Neural progenitor cell (in vitro differentiated cells): ENCODE measurements at regions not wholly inside any gene's neighbourhood (a gene's known extent, or its start where the extent isn't known, plus 50 kb on each side); places are given as distances from the start of the nearest gene placed in this dataset.

ENCODE experiments used
- DNase-seq: peaks from one replicate; pipeline ENCODE4 v3.0.0-alpha.2; 2016; ENCODE audit warnings: low spot score
- H2AFZ ChIP-seq: fragments of 200-600 bp; sonication (generic); replicated peaks from 2 replicates; pipeline ENCODE4 v1.6.1; 2016; ENCODE audit warnings: antibody characterized with exemption
- H3F3A ChIP-seq: fragments of 200-600 bp; sonication (generic); 2 replicates; pipeline ENCODE4 v1.6.1; 2016; ENCODE audit warnings: antibody characterized with exemption, low read depth
- H3K27ac ChIP-seq: fragments of 200-600 bp; sonication (generic); 2 replicates; pipeline ENCODE4 v1.5.1; 2016; ENCODE audit warnings: mild to moderate bottlenecking
- H3K27me3 ChIP-seq: fragments of 200-600 bp; sonication (generic); 2 replicates; pipeline ENCODE4 v1.6.1; 2016; ENCODE audit warnings: mild to moderate bottlenecking, moderate library complexity
- H3K36me3 ChIP-seq: fragments of 200-600 bp; sonication (generic); 2 replicates; pipeline ENCODE4 v1.5.1; 2016
- H3K4me1 ChIP-seq: fragments of 200-600 bp; sonication (generic); 2 replicates; pipeline ENCODE4 v1.6.1; 2016; ENCODE audit warnings: mixed run types
- H3K4me2 ChIP-seq: fragments of 200-600 bp; sonication (generic); 2 replicates; pipeline ENCODE4 v1.6.1; 2016
- H3K4me3 ChIP-seq: fragments of 200-600 bp; sonication (generic); 2 replicates; pipeline ENCODE4 v1.5.1; 2016
- H3K79me2 ChIP-seq: fragments of 200-600 bp; sonication (generic); 2 replicates; pipeline ENCODE4 v1.6.1; 2016; ENCODE audit warnings: low read depth
- H3K9ac ChIP-seq: fragments of 200-600 bp; sonication (generic); 2 replicates; pipeline ENCODE4 v1.6.1; 2016
- H3K9me3 ChIP-seq: fragments of 200-600 bp; sonication (generic); 2 replicates; pipeline ENCODE4 v1.5.1; 2016; ENCODE audit warnings: low read depth
- H4K20me1 ChIP-seq: fragments of 200-600 bp; sonication (generic); 2 replicates; pipeline ENCODE4 v1.6.1; 2016; ENCODE audit warnings: low read depth
- H3K27ac Mint-ChIP-seq: 3 replicates; pipeline ENCODE4 v1.8.0; 2021; ENCODE audit warnings: mixed read lengths
- H3K27me3 Mint-ChIP-seq: 2 replicates; pipeline ENCODE4 v1.8.0; 2022; ENCODE audit warnings: low read depth, mild to moderate bottlenecking, inconsistent platforms, moderate library complexity, mixed read lengths; ENCODE audit not compliant: insufficient read depth
- H3K36me3 Mint-ChIP-seq: 3 replicates; pipeline ENCODE4 v1.8.0; 2021; ENCODE audit warnings: mixed read lengths
- H3K4me1 Mint-ChIP-seq: 3 replicates; pipeline ENCODE4 v1.8.0; 2021; ENCODE audit warnings: mixed read lengths
- H3K4me3 Mint-ChIP-seq: 3 replicates; pipeline ENCODE4 v1.8.0; 2021; ENCODE audit warnings: mild to moderate bottlenecking, moderate library complexity, mixed read lengths
- H3K9me3 Mint-ChIP-seq: 3 replicates; pipeline ENCODE4 v1.8.0; 2020; ENCODE audit warnings: mixed read lengths
- EZH2 ChIP-seq: fragments of 200-600 bp; sonication (generic); IDR thresholded peaks from 2 replicates; pipeline ENCODE4 v1.6.1; 2017; ENCODE audit warnings: antibody characterized with exemption, mild to moderate bottlenecking, moderate library complexity
- EZH2phosphoT487 ChIP-seq: fragments of 200-600 bp; sonication (generic); IDR thresholded peaks from 2 replicates; pipeline ENCODE4 v1.6.1; 2017; ENCODE audit warnings: antibody characterized with exemption
- TF ChIP-seq, protein P1 (sequence below): fragments of 200-600 bp; sonication (generic); IDR thresholded peaks from 2 replicates; pipeline ENCODE4 v1.5.1; 2017; ENCODE audit warnings: antibody characterized with exemption, mild to moderate bottlenecking

DNA sequence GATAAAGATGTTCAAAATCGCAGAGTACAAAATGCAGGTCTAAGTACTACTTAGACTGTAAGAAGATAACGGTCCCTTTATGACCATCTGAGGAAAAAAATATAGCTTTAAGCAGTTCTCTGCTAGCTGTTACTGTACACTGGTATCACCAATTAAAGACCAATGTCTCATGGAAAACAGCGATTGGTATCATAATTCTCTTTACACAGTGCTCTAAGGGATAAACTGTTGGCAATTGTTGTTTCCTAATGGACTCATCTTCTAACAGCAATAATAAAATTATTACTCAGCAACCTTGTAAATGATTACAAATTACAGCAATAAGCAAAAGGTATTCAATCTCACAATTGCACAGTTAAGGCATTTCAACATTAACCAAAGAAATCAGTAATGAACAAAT is 142.2 kb upstream of the DLGAP1 start:
- H3K79me2 ChIP-seq = no peaks in the 10 kb centered on the region
- no peaks in the 10 kb centered on the region for H3K36me3 Mint-ChIP-seq

GRCh38 chr18:4593895-4594294 is 138.8 kb upstream of the DLGAP1 start:
- DNase-seq = no peak
- Histone ChIP-seq H3K27me3 (no peaks in the 10 kb centered on the region), H4K20me1 (no peaks in the 10 kb centered on the region), H2AFZ (no peak overlapping the region), H3K4me1 (no peaks in the 10 kb centered on the region), H3K4me2 (no peak overlapping the region), H3K27ac (no peak overlapping the region), H3K79me2 (no peaks in the 10 kb centered on the region), H3K4me3 (no peak overlapping the region), H3K9ac (no peak overlapping the region), H3K36me3 (no peaks in the 10 kb centered on the region), H3K9me3 (no peaks in the 10 kb centered on the region), H3F3A (no peaks in the 10 kb centered on the region)
- H3K9me3 Mint-ChIP-seq = no peaks in the 10 kb centered on the region
- no peaks in the 10 kb centered on the region for H3K4me1 Mint-ChIP-seq
- TF ChIP-seq, protein P1, sequence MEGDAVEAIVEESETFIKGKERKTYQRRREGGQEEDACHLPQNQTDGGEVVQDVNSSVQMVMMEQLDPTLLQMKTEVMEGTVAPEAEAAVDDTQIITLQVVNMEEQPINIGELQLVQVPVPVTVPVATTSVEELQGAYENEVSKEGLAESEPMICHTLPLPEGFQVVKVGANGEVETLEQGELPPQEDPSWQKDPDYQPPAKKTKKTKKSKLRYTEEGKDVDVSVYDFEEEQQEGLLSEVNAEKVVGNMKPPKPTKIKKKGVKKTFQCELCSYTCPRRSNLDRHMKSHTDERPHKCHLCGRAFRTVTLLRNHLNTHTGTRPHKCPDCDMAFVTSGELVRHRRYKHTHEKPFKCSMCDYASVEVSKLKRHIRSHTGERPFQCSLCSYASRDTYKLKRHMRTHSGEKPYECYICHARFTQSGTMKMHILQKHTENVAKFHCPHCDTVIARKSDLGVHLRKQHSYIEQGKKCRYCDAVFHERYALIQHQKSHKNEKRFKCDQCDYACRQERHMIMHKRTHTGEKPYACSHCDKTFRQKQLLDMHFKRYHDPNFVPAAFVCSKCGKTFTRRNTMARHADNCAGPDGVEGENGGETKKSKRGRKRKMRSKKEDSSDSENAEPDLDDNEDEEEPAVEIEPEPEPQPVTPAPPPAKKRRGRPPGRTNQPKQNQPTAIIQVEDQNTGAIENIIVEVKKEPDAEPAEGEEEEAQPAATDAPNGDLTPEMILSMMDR = no peak
- TF ChIP-seq EZH2 (no peak), EZH2phosphoT487 (no peak)
- H3K27ac Mint-ChIP-seq = no peak overlapping the region
- H3K27me3 Mint-ChIP-seq = no peaks in the 10 kb centered on the region
- no peak overlapping the region for H3K4me3 Mint-ChIP-seq
- H3K36me3 Mint-ChIP-seq = no peaks in the 10 kb centered on the region

More for the DNA sequence above, 142.2 kb upstream of the DLGAP1 start:
- Histone ChIP-seq H3K36me3 (no peaks in the 10 kb centered on the region), H2AFZ (no peak overlapping the region), H3K4me2 (no peak overlapping the region), H3K9me3 (no peaks in the 10 kb centered on the region), H3K9ac (no peak overlapping the region), H3K4me3 (no peak overlapping the region), H3K27ac (no peak overlapping the region), H4K20me1 (no peaks in the 10 kb centered on the region), H3F3A (no peaks in the 10 kb centered on the region), H3K27me3 (no peaks in the 10 kb centered on the region), H3K4me1 (no peaks in the 10 kb centered on the region)
- Mint-ChIP-seq H3K27ac (no peak overlapping the region), H3K27me3 (peaks cover 2% of the 10 kb centered on the region), H3K4me1 (no peaks in the 10 kb centered on the region), H3K9me3 (no peaks in the 10 kb centered on the region), H3K4me3 (no peak overlapping the region)
- no peak for DNase-seq
- TF ChIP-seq EZH2 (no peak), EZH2phosphoT487 (no peak)

DNA sequence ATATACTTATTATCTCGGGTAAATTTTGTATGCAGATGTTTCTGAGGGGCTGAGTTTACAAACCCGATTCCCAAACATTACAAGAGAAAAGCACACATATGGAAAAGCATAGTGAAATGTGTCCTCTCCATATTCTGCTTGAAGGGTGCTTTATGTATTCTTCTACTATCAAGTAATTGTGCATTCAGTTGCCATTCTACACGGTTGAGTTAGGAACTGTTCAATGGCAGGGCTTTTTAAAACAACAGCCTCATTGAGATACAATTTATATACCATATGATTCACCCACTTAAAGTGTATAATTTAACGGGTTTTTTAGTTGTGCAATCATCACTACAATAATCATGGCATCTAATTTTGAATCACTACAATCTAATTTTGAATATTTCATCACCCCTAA is 138.4 kb upstream of the DLGAP1 start:
- no peak overlapping the region for H3K27ac Mint-ChIP-seq
- H3K27me3 ChIP-seq = no peaks in the 10 kb centered on the region
- no peaks in the 10 kb centered on the region for H3K4me1 ChIP-seq
- no peaks in the 10 kb centered on the region for H3K27me3 Mint-ChIP-seq
- H3K9ac ChIP-seq = no peak overlapping the region
- H3K9me3 ChIP-seq = no peaks in the 10 kb centered on the region
- H3K4me2 ChIP-seq = no peak overlapping the region
- H3K27ac ChIP-seq = no peak overlapping the region
- H3K9me3 Mint-ChIP-seq = no peaks in the 10 kb centered on the region
- no peak overlapping the region for H3K4me3 ChIP-seq
- no peak for DNase-seq
- H3K79me2 ChIP-seq = no peaks in the 10 kb centered on the region
- H2AFZ ChIP-seq = no peak overlapping the region
- H3F3A ChIP-seq = no peaks in the 10 kb centered on the region
- H3K36me3 Mint-ChIP-seq = no peaks in the 10 kb centered on the region
- no peak overlapping the region for H3K4me3 Mint-ChIP-seq
- TF ChIP-seq EZH2phosphoT487 (no peak), EZH2 (no peak)
- TF ChIP-seq, protein P1 = no peak
- no peaks in the 10 kb centered on the region for H3K4me1 Mint-ChIP-seq
- H4K20me1 ChIP-seq = no peaks in the 10 kb centered on the region
- H3K36me3 ChIP-seq = no peaks in the 10 kb centered on the region

DNA sequence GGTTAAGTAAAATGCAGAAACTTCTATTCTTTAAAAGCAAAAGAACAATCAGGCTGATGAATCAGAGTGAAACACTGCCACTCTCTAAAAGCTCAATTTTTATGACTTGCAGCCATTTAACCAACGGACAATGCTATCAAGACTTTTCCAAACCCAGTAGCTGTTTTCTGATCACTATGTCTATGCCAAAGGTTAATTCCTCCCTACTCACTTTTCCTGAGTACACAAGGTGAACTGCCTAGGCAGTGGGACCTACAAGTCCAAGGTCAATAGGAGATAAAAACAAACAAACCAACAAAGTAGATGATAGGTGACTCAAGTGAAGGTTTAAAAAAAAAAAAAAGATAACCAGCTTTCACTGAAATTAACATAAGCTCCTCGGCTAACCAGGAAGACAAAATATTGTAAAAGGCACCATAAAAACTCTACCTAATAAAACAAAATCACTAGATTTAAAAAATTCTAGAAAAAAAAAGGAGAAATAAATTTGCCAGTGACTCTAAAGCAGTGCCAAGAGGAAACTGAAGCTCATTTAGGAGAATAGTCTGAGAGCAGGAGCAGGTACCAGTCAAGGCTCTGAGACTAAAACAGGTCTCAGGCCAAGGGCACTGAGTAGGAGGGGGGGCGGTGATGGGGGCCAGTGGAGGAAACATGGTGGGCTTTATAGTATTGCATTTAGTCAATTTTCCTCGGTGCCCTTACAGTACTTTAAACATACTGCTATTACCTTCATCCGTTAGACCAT is 134.1 kb upstream of the DLGAP1 start:
- Histone ChIP-seq H3K4me1 (no peaks in the 10 kb centered on the region), H3K4me3 (no peak overlapping the region), H3K27me3 (no peaks in the 10 kb centered on the region), H2AFZ (no peak overlapping the region), H4K20me1 (no peaks in the 10 kb centered on the region), H3K27ac (no peak overlapping the region), H3K79me2 (no peaks in the 10 kb centered on the region), H3K36me3 (no peaks in the 10 kb centered on the region), H3K9me3 (no peaks in the 10 kb centered on the region), H3K4me2 (no peak overlapping the region), H3K9ac (no peak overlapping the region), H3F3A (no peaks in the 10 kb centered on the region)
- Mint-ChIP-seq H3K4me1 (no peaks in the 10 kb centered on the region), H3K27ac (no peak overlapping the region), H3K36me3 (no peaks in the 10 kb centered on the region), H3K27me3 (no peaks in the 10 kb centered on the region), H3K9me3 (no peaks in the 10 kb centered on the region), H3K4me3 (no peak overlapping the region)
- DNase-seq = no peak
- no peak for TF ChIP-seq EZH2
- TF ChIP-seq, protein P1 = no peak
- TF ChIP-seq EZH2phosphoT487 = no peak
